HCT116 (cell line): ENCODE measurements at regions not wholly inside any gene's neighbourhood (a gene's known extent, or its start where the extent isn't known, plus 50 kb on each side); places are given as distances from the start of the nearest gene placed in this dataset.

ENCODE experiments used
- ATAC-seq: fragments of 200-7000 bp; cut with Tn5 transposase; 2 replicates; pipeline ENCODE4 v1.9.1; 2020; ENCODE audit warnings: mild to moderate bottlenecking, moderate library complexity
- BruUV-seq: library from RNA; stranded (reverse); fragments of 400-500 nt; replicated peaks from 2 replicates; lab custom pipeline; 2021; lab: Mats Ljungman, UMichigan
- CTCF ChIA-PET: fragments of 300-600 bp; sonication (Branson Sonifier 250); formaldehyde crosslinking; loops from one replicate; lab custom pipeline; 2021; ENCODE audit warnings: antibody characterized with exemption; lab: Charles Lee
- POLR2A ChIA-PET: fragments of 300-600, 350-600 bp; sonication (Branson Sonifier 250); formaldehyde crosslinking; loops from one replicate; lab custom pipeline; 2021; ENCODE audit warnings: antibody characterized with exemption; lab: Charles Lee
- RAD21 ChIA-PET, 2 experiments: fragments of 300-600 bp; sonication (Branson Sonifier 250); formaldehyde crosslinking; loops; one replicate each; lab custom pipeline; 2023; ENCODE audit warnings: low total read pairs in 2 of 2; ENCODE audit not compliant: uncharacterized antibody in 2 of 2, unreplicated experiment in 2 of 2, low non-redundant PET in 1 of 2; lab: Charles Lee
- DNase-seq: peaks from one replicate; pipeline ENCODE4 v3.0.0-alpha.2; 2010; ENCODE audit warnings: low read depth, low spot score
- H2AFZ ChIP-seq: fragments of 200-600 bp; shearing (Covaris generic), sonication (generic); 2 replicates; pipeline ENCODE4 v1.6.1; 2017; ENCODE audit warnings: low read depth, mixed run types, mixed read lengths, antibody characterized with exemption, low read length; ENCODE audit not compliant: poor library complexity, severe bottlenecking
- H3K27ac ChIP-seq: 2 replicates; pipeline ENCODE4 v1.5.1; 2012; ENCODE audit warnings: low read depth, low read length
- H3K27me3 ChIP-seq: fragments of 200-600 bp; sonication (generic); 2 replicates; pipeline ENCODE4 v1.6.1; 2016; ENCODE audit warnings: mixed run types, low read length, mixed read lengths; ENCODE audit not compliant: insufficient read depth
- H3K36me3 ChIP-seq, 2 experiments: fragments of 200-500 bp in 1 of 2; fragments of 200-600 bp in 1 of 2; sonication (Bioruptor generic) in 1 of 2; sonication (generic) in 1 of 2; 2 replicates each; pipeline versions ENCODE4 v1.5.1 to v1.6.1; 2014 to 2016; ENCODE audit warnings: low read length in 2 of 2, inconsistent platforms in 1 of 2, mixed read lengths in 1 of 2, mixed run types in 1 of 2; ENCODE audit not compliant: insufficient read depth in 2 of 2, control insufficient read depth in 1 of 2
- H3K4me1 ChIP-seq, 2 experiments: fragments of 200-600 bp in 1 of 2; sonication (generic) in 1 of 2; 2 replicates each; pipeline versions ENCODE4 v1.5.1 to v1.6.1; 2012 to 2017; ENCODE audit warnings: low read length in 2 of 2, inconsistent platforms in 1 of 2, mild to moderate bottlenecking in 1 of 2, mixed read lengths in 1 of 2, mixed run types in 1 of 2, moderate library complexity in 1 of 2; ENCODE audit not compliant: insufficient read depth in 2 of 2, control insufficient read depth in 1 of 2
- H3K4me2 ChIP-seq: fragments of 200-600 bp; sonication (generic); 2 replicates; pipeline ENCODE4 v1.6.1; 2017; ENCODE audit warnings: mixed run types, low read length, mixed read lengths
- H3K4me3 ChIP-seq, 2 experiments: fragments of 200-600 bp in 1 of 2; sonication (generic) in 1 of 2; replicated peaks in 1 of 2; 2 replicates each; pipeline ENCODE4 v1.5.1; 2011 to 2016; ENCODE audit warnings: low read length in 2 of 2, control low read depth in 1 of 2, low read depth in 1 of 2, mild to moderate bottlenecking in 1 of 2, mixed read lengths in 1 of 2, mixed run types in 1 of 2
- H3K79me2 ChIP-seq: fragments of 200-600 bp; sonication (generic); 2 replicates; pipeline ENCODE4 v1.6.1; 2017; ENCODE audit warnings: mild to moderate bottlenecking, mixed run types, low read length, moderate library complexity, mixed read lengths; ENCODE audit not compliant: insufficient read depth
- H3K9ac ChIP-seq: fragments of 200-600 bp; sonication (generic); 2 replicates; pipeline ENCODE4 v1.6.1; 2016; ENCODE audit warnings: low read length, mixed read lengths
- H3K9me2 ChIP-seq: fragments of 200-600 bp; sonication (generic), shearing (Covaris generic); 2 replicates; pipeline ENCODE4 v1.6.1; 2017; ENCODE audit warnings: mixed run types, mild to moderate bottlenecking, moderate library complexity; ENCODE audit not compliant: insufficient read depth
- H3K9me3 ChIP-seq, 2 experiments: fragments of 200-500 bp in 1 of 2; fragments of 200-600 bp in 1 of 2; sonication (Bioruptor generic) in 1 of 2; sonication (generic) in 1 of 2; 2 replicates each; pipeline ENCODE4 v1.6.1; 2014 to 2017; ENCODE audit warnings: low read length in 2 of 2, mixed read lengths in 2 of 2, inconsistent platforms in 1 of 2, low read depth in 1 of 2, mild to moderate bottlenecking in 1 of 2, mixed run types in 1 of 2, moderate library complexity in 1 of 2; ENCODE audit not compliant: control insufficient read depth in 1 of 2, insufficient read depth in 1 of 2
- H4K20me1 ChIP-seq: fragments of 200-600 bp; sonication (generic), shearing (Covaris generic); 2 replicates; pipeline ENCODE4 v1.6.1; 2017; ENCODE audit warnings: mixed run types, mild to moderate bottlenecking, moderate library complexity; ENCODE audit not compliant: insufficient read depth
- EZH2phosphoT487 ChIP-seq: fragments of 200-600 bp; IDR thresholded peaks from 2 replicates; pipeline ENCODE4 v1.6.1; 2018; ENCODE audit warnings: antibody characterized with exemption, borderline replicate concordance
- REST ChIP-seq: IDR thresholded peaks from 2 replicates; pipeline ENCODE4 v1.6.1; 2012; ENCODE audit warnings: low read depth
- YY1 ChIP-seq: IDR thresholded peaks from 2 replicates; pipeline ENCODE4 v1.6.1; 2011; ENCODE audit warnings: low read length, low read depth, moderate library complexity, mild to moderate bottlenecking; ENCODE audit not compliant: insufficient replicate concordance; ENCODE audit errors: extremely low read depth
- ZBTB33 ChIP-seq: IDR thresholded peaks from 2 replicates; pipeline ENCODE4 v1.6.1; 2011; ENCODE audit warnings: mild to moderate bottlenecking, low read length, moderate library complexity; ENCODE audit not compliant: insufficient replicate concordance; ENCODE audit errors: extremely low read depth
- intact Hi-C: fragments of 100-400 bp; cut with micrococcal nuclease; formaldehyde crosslinking; loops from 2 replicates; pipeline ENCODE4 v1.10.0; 2022

GRCh38 chr1:221510793-221511503 is 230.9 kb downstream of the DUSP10 start:
- BruUV-seq: no TSS peak
- CTCF ChIA-PET: no interaction called here
- intact Hi-C loops: no loop called here

More at GRCh38 chr1:221510793-221511503, 230.9 kb downstream of the DUSP10 start:
- DNase-seq (no peak), ATAC-seq (no peak)
- Histone ChIP-seq H3K9ac (no peak overlapping the region), H3K27ac (no peak overlapping the region), H3K9me3 (no peaks in the 10 kb centered on the region), H3K79me2 (no peaks in the 10 kb centered on the region), H3K4me1 (no peaks in the 10 kb centered on the region), H4K20me1 (no peaks in the 10 kb centered on the region), H2AFZ (no peak overlapping the region), H3K4me2 (no peak overlapping the region), H3K36me3 (no peaks in the 10 kb centered on the region), H3K27me3 (no peaks in the 10 kb centered on the region), H3K9me2 (peaks cover 5% of the 10 kb centered on the region; the same call in 1 of the 2 replicates), H3K4me3 (no peak overlapping the region)
- ChIA-PET POLR2A (no interaction called here), RAD21 (no interaction called here)
- TF ChIP-seq ZBTB33: no peak
- TF ChIP-seq EZH2phosphoT487: no peak
- no peak for TF ChIP-seq YY1
- TF ChIP-seq REST: no peak
